ENCODE measurements at regions not wholly inside any gene's neighbourhood (a gene's known extent, or its start where the extent isn't known, plus 50 kb on each side); places are given as distances from the start of the nearest gene placed in this dataset.

GRCh38 chr5:51832934-51833470 is 449.8 kb downstream of the ISL1 start:
- TF ChIP-seq NFYA (IDR thresholded peaks at IDR 0.05; ENCODE audit: borderline replicate concordance, low read depth, low read length) (no peak), CTCF (IDR thresholded peaks at IDR 0.05 in 2 of 3, conservative IDR thresholded peaks at IDR 0.05 in 1 of 3; ENCODE audit: control insufficient read depth in 2 of 3, extremely low read depth in 1 of 3, insufficient read depth in 1 of 3, low read depth in 3 of 3, low read length in 3 of 3) (no peak), BCLAF1 (IDR thresholded peaks at IDR 0.05) (no peak), SIN3A (IDR thresholded peaks at IDR 0.05; ENCODE audit: low read depth, low read length) (no peak), ATF3 (IDR thresholded peaks at IDR 0.05; ENCODE audit: borderline replicate concordance, extremely low read depth, low read depth, low read length) (no peak), EP300 (IDR thresholded peaks at IDR 0.05; ENCODE audit: borderline replicate concordance in 1 of 2, control insufficient read depth in 1 of 2, low read depth in 2 of 2, low read length in 2 of 2) (no peak), CREB1 (IDR thresholded peaks at IDR 0.05; ENCODE audit: low read depth) (no peak), POLR2A (IDR thresholded peaks at IDR 0.05; ENCODE audit: low read depth, low read length) (no peak), TCF3 (IDR thresholded peaks at IDR 0.05; ENCODE audit: borderline replicate concordance, insufficient read depth, low read depth, low read length) (no peak)

Measured in GM12878 (cell line).